ENCODE measurements at regions not wholly inside any gene's neighbourhood (a gene's known extent, or its start where the extent isn't known, plus 50 kb on each side); places are given as distances from the start of the nearest gene placed in this dataset.

GRCh38 chr4:138555108-138555507, 313.0 kb upstream of the SLC7A11 start:
- TF ChIP-seq POLR2A (IDR thresholded peaks at IDR 0.05; ENCODE audit: low read depth, low read length): no peak
- TF ChIP-seq USF2 (IDR thresholded peaks at IDR 0.05; ENCODE audit: low read depth, low read length): no peak
- TF ChIP-seq MAZ (IDR thresholded peaks at IDR 0.05; ENCODE audit: borderline replicate concordance, low read depth, low read length): no peak
